Smooth muscle cell (in vitro differentiated cells): ENCODE measurements at regions not wholly inside any gene's neighbourhood (a gene's known extent, or its start where the extent isn't known, plus 50 kb on each side); places are given as distances from the start of the nearest gene placed in this dataset.
A peak's percentile ranks its signal among the peaks of the same experiment; 100 is the strongest.

Experiments
- DNase-seq: peaks from one replicate; lab custom pipeline; 2025; ENCODE audit not compliant: unreplicated experiment; lab: John Stamatoyannopoulos, UW
- H2AFZ ChIP-seq: fragments of 200-600 bp; sonication (generic); 2 replicates; pipeline ENCODE4 v1.6.0; 2016; ENCODE audit warnings: antibody characterized with exemption, low read depth, mild to moderate bottlenecking
- H3F3A ChIP-seq: fragments of 200-600 bp; sonication (generic); 2 replicates; pipeline ENCODE4 v1.6.0; 2017; ENCODE audit warnings: antibody characterized with exemption, low read depth
- H3K27ac ChIP-seq: fragments of 200-600 bp; sonication (generic); 2 replicates; pipeline ENCODE4 v1.5.1; 2016; ENCODE audit warnings: low read depth, mild to moderate bottlenecking
- H3K27me3 ChIP-seq: fragments of 200-600 bp; sonication (generic); 2 replicates; pipeline ENCODE4 v1.6.1; 2016; ENCODE audit warnings: low read depth, mild to moderate bottlenecking
- H3K36me3 ChIP-seq: fragments of 200-600 bp; sonication (generic); 2 replicates; pipeline ENCODE4 v1.5.1; 2016; ENCODE audit warnings: low read depth
- H3K4me1 ChIP-seq: fragments of 200-600 bp; sonication (generic); 2 replicates; pipeline ENCODE4 v1.5.1; 2016; ENCODE audit warnings: low read depth
- H3K4me2 ChIP-seq: fragments of 200-600 bp; sonication (generic); 2 replicates; pipeline ENCODE4 v1.6.0; 2016; ENCODE audit warnings: mild to moderate bottlenecking
- H3K4me3 ChIP-seq: fragments of 200-600 bp; sonication (generic); 2 replicates; pipeline ENCODE4 v1.5.1; 2016; ENCODE audit warnings: mild to moderate bottlenecking
- H3K79me2 ChIP-seq: fragments of 200-600 bp; sonication (generic); 2 replicates; pipeline ENCODE4 v1.6.0; 2016; ENCODE audit warnings: low read depth, mild to moderate bottlenecking
- H3K9ac ChIP-seq: fragments of 200-600 bp; sonication (generic); 2 replicates; pipeline ENCODE4 v1.6.0; 2016; ENCODE audit warnings: low read depth
- H3K9me3 ChIP-seq: fragments of 200-600 bp; sonication (generic); replicated peaks from 2 replicates; pipeline ENCODE4 v1.5.1; 2016; ENCODE audit warnings: low read depth
- H4K20me1 ChIP-seq: fragments of 200-600 bp; sonication (generic); 2 replicates; pipeline ENCODE4 v1.6.0; 2016; ENCODE audit warnings: low read depth
- CTCF ChIP-seq: fragments of 200-600 bp; sonication (generic); IDR thresholded peaks from 2 replicates; pipeline ENCODE4 v1.5.1; 2017; ENCODE audit warnings: borderline replicate concordance, mild to moderate bottlenecking, antibody characterized with exemption; ENCODE audit not compliant: insufficient read depth, poor library complexity, severe bottlenecking
- WGBS: methylation state at CpG from one replicate; pipeline ENCODE4 v1.1.7; 2016; ENCODE audit warnings: low lambda C conversion rate; 5-methylcytosine and 5-hydroxymethylcytosine counted together

GRCh38 chr4:177222781-177223180 is 86.9 kb upstream of the NEIL3 start:
- H3K4me2 ChIP-seq = no peak overlapping the region
- 82% methylated on average over 2 of the region's 2 CpGs for WGBS

GRCh38 chr4:177225605-177226004 is 84.1 kb upstream of the NEIL3 start:
- no peak overlapping the region for H3K4me3 ChIP-seq
- no peak overlapping the region for H3K9ac ChIP-seq
- H3K27me3 ChIP-seq = no peaks in the 10 kb centered on the region
- H3K4me1 ChIP-seq = peaks cover 5% of the 10 kb centered on the region
- WGBS = 95% methylated on average over 1 of the region's 1 CpG
- no peak for TF ChIP-seq CTCF
- H3K4me2 ChIP-seq = no peak overlapping the region
- no peak for DNase-seq
- no peak overlapping the region for H2AFZ ChIP-seq
- no peaks in the 10 kb centered on the region for H3F3A ChIP-seq
- H3K27ac ChIP-seq = no peak overlapping the region
- H3K9me3 ChIP-seq = no peaks in the 10 kb centered on the region
- H3K79me2 ChIP-seq = no peaks in the 10 kb centered on the region
- H3K36me3 ChIP-seq = no peaks in the 10 kb centered on the region
- no peaks in the 10 kb centered on the region for H4K20me1 ChIP-seq

More at GRCh38 chr4:177222781-177223180, 86.9 kb upstream of the NEIL3 start:
- no peak overlapping the region for H3K27ac ChIP-seq
- H3K9ac ChIP-seq = no peak overlapping the region
- no peaks in the 10 kb centered on the region for H4K20me1 ChIP-seq
- H3F3A ChIP-seq = no peaks in the 10 kb centered on the region
- DNase-seq = no peak
- H3K79me2 ChIP-seq = no peaks in the 10 kb centered on the region
- H3K4me1 ChIP-seq = no peaks in the 10 kb centered on the region
- no peak overlapping the region for H2AFZ ChIP-seq
- H3K36me3 ChIP-seq = no peaks in the 10 kb centered on the region
- no peak overlapping the region for H3K4me3 ChIP-seq
- no peak for TF ChIP-seq CTCF
- no peaks in the 10 kb centered on the region for H3K27me3 ChIP-seq
- no peaks in the 10 kb centered on the region for H3K9me3 ChIP-seq

- H3K79me2 ChIP-seq = no peaks in the 10 kb centered on the region
- H3K4me2 ChIP-seq = no peak overlapping the region
- H3K27ac ChIP-seq = no peak overlapping the region
- H4K20me1 ChIP-seq = no peaks in the 10 kb centered on the region
- peaks cover 5% of the 10 kb centered on the region for H3K4me1 ChIP-seq
- no peaks in the 10 kb centered on the region for H3K27me3 ChIP-seq
- H3K36me3 ChIP-seq = no peaks in the 10 kb centered on the region
- no peak for TF ChIP-seq CTCF
- no peaks in the 10 kb centered on the region for H3F3A ChIP-seq
- no peaks in the 10 kb centered on the region for H3K9me3 ChIP-seq
- WGBS = 96% methylated on average over 21 of the region's 21 CpGs
- no peak overlapping the region for H2AFZ ChIP-seq
- no peak for DNase-seq
- H3K9ac ChIP-seq = no peak overlapping the region
- H3K4me3 ChIP-seq = no peak overlapping the region
These were observed 82.0 kb upstream of the NEIL3 start for GRCh38 chr4:177227636-177228035.

GRCh38 chr4:177228599-177228998 is 81.1 kb upstream of the NEIL3 start:
- no peaks in the 10 kb centered on the region for H3F3A ChIP-seq
- no peaks in the 10 kb centered on the region for H3K9me3 ChIP-seq
- no peaks in the 10 kb centered on the region for H4K20me1 ChIP-seq
- H3K9ac ChIP-seq = no peak overlapping the region
- no peak overlapping the region for H3K4me2 ChIP-seq
- peak overlapping the region; percentile 93 for H2AFZ ChIP-seq
- no peak for DNase-seq
- TF ChIP-seq CTCF = no peak
- H3K27me3 ChIP-seq = no peaks in the 10 kb centered on the region
- no peaks in the 10 kb centered on the region for H3K79me2 ChIP-seq
- H3K4me3 ChIP-seq = no peak overlapping the region
- WGBS = 94% methylated on average over 4 of the region's 4 CpGs
- H3K4me1 ChIP-seq = peaks cover 5% of the 10 kb centered on the region
- H3K36me3 ChIP-seq = no peaks in the 10 kb centered on the region
- H3K27ac ChIP-seq = no peak overlapping the region
